ENCODE measurements at regions not wholly inside any gene's neighbourhood (a gene's known extent, or its start where the extent isn't known, plus 50 kb on each side); places are given as distances from the start of the nearest gene placed in this dataset.

GRCh38 chr4:161178310-161178709 is 985.5 kb downstream of the FSTL5 start:
- intact Hi-C loops (cut with DNase I): no loop called here
- H3K4me3 ChIP-seq (ENCODE audit: low read length in 3 of 3): no peak overlapping the region
- no peak overlapping the region for H3K27ac ChIP-seq (ENCODE audit: low read depth in 2 of 2, low read length in 2 of 2)
- H3K9me3 ChIP-seq (ENCODE audit: control insufficient read depth in 2 of 3, insufficient read depth in 1 of 3, low read length in 3 of 3): no peaks in the 10 kb centered on the region
- FAIRE-seq: no peak
- no peak for DNase-seq
- no peaks in the 10 kb centered on the region for H3K36me3 ChIP-seq (ENCODE audit: control insufficient read depth in 2 of 3, insufficient read depth in 3 of 3, low read length in 3 of 3)
- no peaks in the 10 kb centered on the region for H3K27me3 ChIP-seq (ENCODE audit: control insufficient read depth, insufficient read depth, low read length)
- TF ChIP-seq, protein P1, sequence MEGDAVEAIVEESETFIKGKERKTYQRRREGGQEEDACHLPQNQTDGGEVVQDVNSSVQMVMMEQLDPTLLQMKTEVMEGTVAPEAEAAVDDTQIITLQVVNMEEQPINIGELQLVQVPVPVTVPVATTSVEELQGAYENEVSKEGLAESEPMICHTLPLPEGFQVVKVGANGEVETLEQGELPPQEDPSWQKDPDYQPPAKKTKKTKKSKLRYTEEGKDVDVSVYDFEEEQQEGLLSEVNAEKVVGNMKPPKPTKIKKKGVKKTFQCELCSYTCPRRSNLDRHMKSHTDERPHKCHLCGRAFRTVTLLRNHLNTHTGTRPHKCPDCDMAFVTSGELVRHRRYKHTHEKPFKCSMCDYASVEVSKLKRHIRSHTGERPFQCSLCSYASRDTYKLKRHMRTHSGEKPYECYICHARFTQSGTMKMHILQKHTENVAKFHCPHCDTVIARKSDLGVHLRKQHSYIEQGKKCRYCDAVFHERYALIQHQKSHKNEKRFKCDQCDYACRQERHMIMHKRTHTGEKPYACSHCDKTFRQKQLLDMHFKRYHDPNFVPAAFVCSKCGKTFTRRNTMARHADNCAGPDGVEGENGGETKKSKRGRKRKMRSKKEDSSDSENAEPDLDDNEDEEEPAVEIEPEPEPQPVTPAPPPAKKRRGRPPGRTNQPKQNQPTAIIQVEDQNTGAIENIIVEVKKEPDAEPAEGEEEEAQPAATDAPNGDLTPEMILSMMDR (IDR thresholded peaks at IDR 0.05; ENCODE audit: borderline replicate concordance, extremely low read depth, insufficient read depth): no peak
- H3K4me1 ChIP-seq (ENCODE audit: control insufficient read depth in 2 of 3, insufficient read depth in 2 of 3, low read depth in 1 of 3, low read length in 3 of 3): no peaks in the 10 kb centered on the region
- H3K9ac ChIP-seq (ENCODE audit: low read length in 3 of 3): no peak overlapping the region

- no peak for FAIRE-seq
- no peak overlapping the region for H3K27ac ChIP-seq (ENCODE audit: low read depth in 2 of 2, low read length in 2 of 2)
- no peaks in the 10 kb centered on the region for H3K4me1 ChIP-seq (ENCODE audit: control insufficient read depth in 2 of 3, insufficient read depth in 2 of 3, low read depth in 1 of 3, low read length in 3 of 3)
- TF ChIP-seq, protein P1 (IDR thresholded peaks at IDR 0.05; ENCODE audit: borderline replicate concordance, extremely low read depth, insufficient read depth): no peak
- no peak overlapping the region for H3K9ac ChIP-seq (ENCODE audit: low read length in 3 of 3)
- H3K4me3 ChIP-seq (ENCODE audit: low read length in 3 of 3): no peak overlapping the region
- intact Hi-C loops (cut with DNase I): no loop called here
- no peaks in the 10 kb centered on the region for H3K9me3 ChIP-seq (ENCODE audit: control insufficient read depth in 2 of 3, insufficient read depth in 1 of 3, low read length in 3 of 3)
- no peaks in the 10 kb centered on the region for H3K36me3 ChIP-seq (ENCODE audit: control insufficient read depth in 2 of 3, insufficient read depth in 3 of 3, low read length in 3 of 3)
- no peaks in the 10 kb centered on the region for H3K27me3 ChIP-seq (ENCODE audit: control insufficient read depth, insufficient read depth, low read length)
- no peak for DNase-seq
These were observed 991.3 kb downstream of the FSTL5 start for GRCh38 chr4:161172396-161173026.

DNA sequence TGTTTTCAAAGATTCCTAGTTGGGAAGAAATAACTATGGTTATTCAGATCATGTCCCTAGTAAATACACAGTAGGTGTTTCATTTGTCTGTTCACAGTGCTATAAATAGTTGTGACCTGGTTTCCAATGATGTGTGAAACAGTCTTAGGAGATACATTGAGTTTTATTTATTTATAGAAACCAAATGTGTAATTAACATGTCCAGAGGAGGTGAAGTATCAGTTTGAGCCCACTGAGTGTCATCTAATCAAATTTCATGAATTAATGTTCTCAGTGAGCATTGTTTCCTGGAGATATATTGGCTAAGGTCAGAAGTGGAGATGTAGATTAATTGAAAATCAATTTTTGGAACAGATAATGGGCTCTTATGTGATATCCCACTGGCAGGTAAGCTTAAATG is 996.3 kb downstream of the FSTL5 start:
- Histone ChIP-seq H3K27me3 (ENCODE audit: control insufficient read depth, insufficient read depth, low read length) (no peaks in the 10 kb centered on the region), H3K9ac (ENCODE audit: low read length in 3 of 3) (no peak overlapping the region), H3K4me1 (ENCODE audit: control insufficient read depth in 2 of 3, insufficient read depth in 2 of 3, low read depth in 1 of 3, low read length in 3 of 3) (no peaks in the 10 kb centered on the region), H3K9me3 (ENCODE audit: control insufficient read depth in 2 of 3, insufficient read depth in 1 of 3, low read length in 3 of 3) (no peaks in the 10 kb centered on the region), H3K36me3 (ENCODE audit: control insufficient read depth in 2 of 3, insufficient read depth in 3 of 3, low read length in 3 of 3) (no peaks in the 10 kb centered on the region), H3K4me3 (ENCODE audit: low read length in 3 of 3) (no peak overlapping the region), H3K27ac (ENCODE audit: low read depth in 2 of 2, low read length in 2 of 2) (no peak overlapping the region)
- TF ChIP-seq, protein P1 (IDR thresholded peaks at IDR 0.05; ENCODE audit: borderline replicate concordance, extremely low read depth, insufficient read depth): no peak
- intact Hi-C loops (cut with DNase I): no loop called here
- no peak for DNase-seq
- FAIRE-seq: no peak

GRCh38 chr4:161160718-161161117 is 1003.1 kb downstream of the FSTL5 start:
- intact Hi-C loops (cut with DNase I): no loop called here
- Histone ChIP-seq H3K9ac (ENCODE audit: low read length in 3 of 3) (no peak overlapping the region), H3K4me3 (ENCODE audit: low read length in 3 of 3) (no peak overlapping the region), H3K27me3 (ENCODE audit: control insufficient read depth, insufficient read depth, low read length) (no peaks in the 10 kb centered on the region), H3K27ac (ENCODE audit: low read depth in 2 of 2, low read length in 2 of 2) (no peak overlapping the region), H3K4me1 (ENCODE audit: control insufficient read depth in 2 of 3, insufficient read depth in 2 of 3, low read depth in 1 of 3, low read length in 3 of 3) (no peaks in the 10 kb centered on the region), H3K9me3 (ENCODE audit: control insufficient read depth in 2 of 3, insufficient read depth in 1 of 3, low read length in 3 of 3) (no peaks in the 10 kb centered on the region), H3K36me3 (ENCODE audit: control insufficient read depth in 2 of 3, insufficient read depth in 3 of 3, low read length in 3 of 3) (no peaks in the 10 kb centered on the region)
- no peak for FAIRE-seq
- TF ChIP-seq, protein P1 (IDR thresholded peaks at IDR 0.05; ENCODE audit: borderline replicate concordance, extremely low read depth, insufficient read depth): no peak
- DNase-seq: no peak

Data from kidney (tissue), 13 donors.